ENCODE measurements at regions not wholly inside any gene's neighbourhood (a gene's known extent, or its start where the extent isn't known, plus 50 kb on each side); places are given as distances from the start of the nearest gene placed in this dataset.

DNA sequence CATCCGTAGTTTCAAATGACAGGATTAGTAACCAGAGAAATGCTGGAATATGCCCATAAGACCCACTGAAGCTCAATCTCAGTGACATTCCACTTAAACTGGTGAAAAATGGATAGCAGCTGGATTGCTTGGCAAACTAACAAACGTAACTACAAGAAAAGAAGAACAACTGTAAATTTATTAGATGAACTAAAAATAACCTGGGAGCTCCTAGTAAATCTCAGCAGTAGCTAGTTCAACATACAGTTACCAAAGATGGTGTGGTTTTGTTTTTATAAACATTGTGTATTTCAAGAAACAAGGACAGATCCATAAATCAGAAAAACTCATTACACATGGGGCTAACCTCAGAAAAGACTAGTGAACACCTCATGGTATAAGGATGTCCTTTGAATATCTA, 531.9 kb downstream of the XIRP2 start:
- TF ChIP-seq EZH2 (IDR thresholded peaks at IDR 0.05; ENCODE audit: borderline replicate concordance, low read depth, low read length, severe bottlenecking): no peak
- TF ChIP-seq, protein P1, sequence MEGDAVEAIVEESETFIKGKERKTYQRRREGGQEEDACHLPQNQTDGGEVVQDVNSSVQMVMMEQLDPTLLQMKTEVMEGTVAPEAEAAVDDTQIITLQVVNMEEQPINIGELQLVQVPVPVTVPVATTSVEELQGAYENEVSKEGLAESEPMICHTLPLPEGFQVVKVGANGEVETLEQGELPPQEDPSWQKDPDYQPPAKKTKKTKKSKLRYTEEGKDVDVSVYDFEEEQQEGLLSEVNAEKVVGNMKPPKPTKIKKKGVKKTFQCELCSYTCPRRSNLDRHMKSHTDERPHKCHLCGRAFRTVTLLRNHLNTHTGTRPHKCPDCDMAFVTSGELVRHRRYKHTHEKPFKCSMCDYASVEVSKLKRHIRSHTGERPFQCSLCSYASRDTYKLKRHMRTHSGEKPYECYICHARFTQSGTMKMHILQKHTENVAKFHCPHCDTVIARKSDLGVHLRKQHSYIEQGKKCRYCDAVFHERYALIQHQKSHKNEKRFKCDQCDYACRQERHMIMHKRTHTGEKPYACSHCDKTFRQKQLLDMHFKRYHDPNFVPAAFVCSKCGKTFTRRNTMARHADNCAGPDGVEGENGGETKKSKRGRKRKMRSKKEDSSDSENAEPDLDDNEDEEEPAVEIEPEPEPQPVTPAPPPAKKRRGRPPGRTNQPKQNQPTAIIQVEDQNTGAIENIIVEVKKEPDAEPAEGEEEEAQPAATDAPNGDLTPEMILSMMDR (IDR thresholded peaks at IDR 0.05; ENCODE audit: borderline replicate concordance, extremely low read depth, low read length, poor library complexity, severe bottlenecking): no peak
- no peak for DNase-seq
- Histone ChIP-seq H3K9me3 (ENCODE audit: insufficient read depth, low read length, severe bottlenecking) (no peaks in the 10 kb centered on the region), H3K36me3 (ENCODE audit: insufficient read depth, low read length) (no peaks in the 10 kb centered on the region), H3K9ac (ENCODE audit: low read depth, low read length) (no peak overlapping the region), H2AFZ (ENCODE audit: low read depth, low read length) (no peak overlapping the region), H3K27me3 (ENCODE audit: insufficient read depth, low read length, poor library complexity) (no peaks in the 10 kb centered on the region), H3K4me1 (ENCODE audit: insufficient read depth, low read length) (no peaks in the 10 kb centered on the region), H3K27ac (ENCODE audit: low read length) (no peak overlapping the region), H3K4me2 (ENCODE audit: insufficient read depth, low read length) (no peak overlapping the region), H3K4me3 (ENCODE audit: low read depth in 1 of 2, low read length in 2 of 2) (no peak overlapping the region), H3K79me2 (ENCODE audit: insufficient read depth, low read length) (no peaks in the 10 kb centered on the region), H4K20me1 (ENCODE audit: insufficient read depth, low read length) (no peaks in the 10 kb centered on the region)
- no peak for ATAC-seq (ENCODE audit: insufficient read depth, low read depth)

DNA sequence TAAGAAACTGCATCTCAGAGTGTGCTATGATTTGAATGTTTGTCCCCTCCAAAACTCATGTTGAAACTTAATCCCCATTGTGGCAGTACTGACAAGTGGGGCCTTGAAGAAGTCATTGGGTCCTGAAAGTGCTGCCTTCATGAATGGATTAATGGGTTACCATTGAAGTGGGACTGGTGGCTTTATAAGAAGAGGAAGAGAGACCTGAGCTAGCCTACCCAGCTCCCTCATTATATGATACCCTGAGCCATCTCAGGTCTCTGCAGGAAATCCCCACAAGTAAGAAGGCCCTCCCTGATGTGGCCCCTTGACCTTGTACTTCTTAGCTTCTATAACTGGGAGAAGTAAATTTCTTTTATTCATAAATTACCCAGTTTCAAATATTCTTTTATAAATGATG, 526.8 kb downstream of the XIRP2 start:
- no peaks in the 10 kb centered on the region for H3K36me3 ChIP-seq (ENCODE audit: insufficient read depth, low read length)
- no peaks in the 10 kb centered on the region for H3K9me3 ChIP-seq (ENCODE audit: insufficient read depth, low read length, severe bottlenecking)
- no peak for TF ChIP-seq EZH2 (IDR thresholded peaks at IDR 0.05; ENCODE audit: borderline replicate concordance, low read depth, low read length, severe bottlenecking)
- TF ChIP-seq, protein P1 (IDR thresholded peaks at IDR 0.05; ENCODE audit: borderline replicate concordance, extremely low read depth, low read length, poor library complexity, severe bottlenecking): no peak
- no peaks in the 10 kb centered on the region for H3K79me2 ChIP-seq (ENCODE audit: insufficient read depth, low read length)
- DNase-seq (no peak), ATAC-seq (ENCODE audit: insufficient read depth, low read depth) (no peak)
- H3K4me1 ChIP-seq (ENCODE audit: insufficient read depth, low read length): no peaks in the 10 kb centered on the region
- H3K9ac ChIP-seq (ENCODE audit: low read depth, low read length): no peak overlapping the region
- H3K27me3 ChIP-seq (ENCODE audit: insufficient read depth, low read length, poor library complexity): no peaks in the 10 kb centered on the region
- no peak overlapping the region for H2AFZ ChIP-seq (ENCODE audit: low read depth, low read length)
- no peak overlapping the region for H3K27ac ChIP-seq (ENCODE audit: low read length)
- no peak overlapping the region for H3K4me3 ChIP-seq (ENCODE audit: low read depth in 1 of 2, low read length in 2 of 2)
- no peaks in the 10 kb centered on the region for H4K20me1 ChIP-seq (ENCODE audit: insufficient read depth, low read length)
- no peak overlapping the region for H3K4me2 ChIP-seq (ENCODE audit: insufficient read depth, low read length)

DNA sequence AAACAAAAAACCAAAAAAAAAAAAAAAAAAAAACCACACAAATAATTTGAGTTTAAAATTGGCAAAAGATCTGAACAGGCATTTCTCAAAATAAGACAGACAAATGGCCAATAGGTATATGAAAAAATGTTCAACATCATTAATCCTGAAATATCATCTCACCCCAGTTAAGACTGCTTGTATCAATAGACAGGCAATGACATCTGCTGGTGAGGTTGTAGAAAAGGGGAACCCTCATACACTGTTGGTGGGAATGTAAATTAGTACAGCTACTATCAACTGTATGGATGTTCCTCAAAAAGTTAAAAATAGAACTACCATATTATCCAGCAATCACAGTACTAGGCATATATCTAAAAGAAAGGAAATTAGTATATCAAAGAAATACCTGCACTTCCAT, 523.1 kb downstream of the XIRP2 start:
- TF ChIP-seq EZH2 (IDR thresholded peaks at IDR 0.05; ENCODE audit: borderline replicate concordance, low read depth, low read length, severe bottlenecking): no peak
- TF ChIP-seq, protein P1 (IDR thresholded peaks at IDR 0.05; ENCODE audit: borderline replicate concordance, extremely low read depth, low read length, poor library complexity, severe bottlenecking): peak; percentile 5
- DNase-seq (no peak), ATAC-seq (ENCODE audit: insufficient read depth, low read depth) (no peak)
- no peak overlapping the region for H2AFZ ChIP-seq (ENCODE audit: low read depth, low read length)
- no peak overlapping the region for H3K27ac ChIP-seq (ENCODE audit: low read length)
- H3K4me2 ChIP-seq (ENCODE audit: insufficient read depth, low read length): no peak overlapping the region
- no peak overlapping the region for H3K9ac ChIP-seq (ENCODE audit: low read depth, low read length)
- H3K79me2 ChIP-seq (ENCODE audit: insufficient read depth, low read length): no peaks in the 10 kb centered on the region
- no peaks in the 10 kb centered on the region for H4K20me1 ChIP-seq (ENCODE audit: insufficient read depth, low read length)
- no peaks in the 10 kb centered on the region for H3K36me3 ChIP-seq (ENCODE audit: insufficient read depth, low read length)
- H3K4me3 ChIP-seq (ENCODE audit: low read depth in 1 of 2, low read length in 2 of 2): no peak overlapping the region
- H3K4me1 ChIP-seq (ENCODE audit: insufficient read depth, low read length): no peaks in the 10 kb centered on the region
- H3K9me3 ChIP-seq (ENCODE audit: insufficient read depth, low read length, severe bottlenecking): no peaks in the 10 kb centered on the region
- H3K27me3 ChIP-seq (ENCODE audit: insufficient read depth, low read length, poor library complexity): no peaks in the 10 kb centered on the region

DNA sequence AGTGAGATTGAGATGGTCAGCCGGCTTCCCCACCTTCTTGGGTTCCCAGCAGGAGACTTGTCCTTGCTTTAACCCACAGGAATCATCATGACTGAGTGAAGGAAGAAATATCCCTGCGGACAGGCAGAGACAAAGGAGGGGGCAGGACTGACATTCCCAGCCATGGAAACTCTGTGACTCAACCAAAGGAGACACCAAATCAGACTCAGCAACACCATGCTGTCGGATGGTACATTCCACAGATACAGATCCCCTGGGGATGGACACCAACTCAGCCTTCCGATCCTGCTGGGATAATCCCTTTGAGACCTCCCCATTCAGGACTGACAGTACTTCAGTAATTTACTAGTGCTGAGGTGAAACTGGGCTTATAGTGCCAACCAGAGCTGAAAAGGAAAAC, 518.3 kb downstream of the XIRP2 start:
- H2AFZ ChIP-seq (ENCODE audit: low read depth, low read length): no peak overlapping the region
- no peak overlapping the region for H3K4me3 ChIP-seq (ENCODE audit: low read depth in 1 of 2, low read length in 2 of 2)
- ATAC-seq (ENCODE audit: insufficient read depth, low read depth) (no peak), DNase-seq (no peak)
- no peaks in the 10 kb centered on the region for H4K20me1 ChIP-seq (ENCODE audit: insufficient read depth, low read length)
- no peaks in the 10 kb centered on the region for H3K4me1 ChIP-seq (ENCODE audit: insufficient read depth, low read length)
- no peaks in the 10 kb centered on the region for H3K9me3 ChIP-seq (ENCODE audit: insufficient read depth, low read length, severe bottlenecking)
- no peaks in the 10 kb centered on the region for H3K79me2 ChIP-seq (ENCODE audit: insufficient read depth, low read length)
- H3K36me3 ChIP-seq (ENCODE audit: insufficient read depth, low read length): no peaks in the 10 kb centered on the region
- no peak overlapping the region for H3K27ac ChIP-seq (ENCODE audit: low read length)
- H3K4me2 ChIP-seq (ENCODE audit: insufficient read depth, low read length): no peak overlapping the region
- H3K9ac ChIP-seq (ENCODE audit: low read depth, low read length): no peak overlapping the region
- TF ChIP-seq, protein P1 (IDR thresholded peaks at IDR 0.05; ENCODE audit: borderline replicate concordance, extremely low read depth, low read length, poor library complexity, severe bottlenecking): no peak
- TF ChIP-seq EZH2 (IDR thresholded peaks at IDR 0.05; ENCODE audit: borderline replicate concordance, low read depth, low read length, severe bottlenecking): no peak
- H3K27me3 ChIP-seq (ENCODE audit: insufficient read depth, low read length, poor library complexity): no peaks in the 10 kb centered on the region
